Pancreas (tissue), 10 donors: ENCODE measurements at regions not wholly inside any gene's neighbourhood (a gene's known extent, or its start where the extent isn't known, plus 50 kb on each side); places are given as distances from the start of the nearest gene placed in this dataset.

Experiments used
- ATAC-seq, 4 donors: fragments of 200-7000 bp; cut with Tn5 transposase; one replicate each; pipeline versions ENCODE4 v1.8.0 to v1.9.1; 2020; ENCODE audit warnings: mild to moderate bottlenecking in 4 of 4, moderate library complexity in 4 of 4
- DNase-seq, 6 donors: peaks; one replicate each; pipeline ENCODE4 v3.0.0-alpha.2; 2020
- FAIRE-seq: peaks from 2 replicates; lab custom pipeline; 2012; peaks lifted over from hg19 to GRCh38; lab: Jason Lieb, UNC
- H3K27ac ChIP-seq, 4 donors: fragments of 200-600 bp; sonication (generic); 1 replicate in 3 of 4; 2 replicates in 1 of 4; pipeline versions ENCODE4 v1.5.0 to v1.8.0; 2020
- H3K27me3 ChIP-seq, 4 donors: fragments of 200-600 bp; one replicate each; pipeline ENCODE4 v1.8.0; 2021
- H3K36me3 ChIP-seq, 3 donors: fragments of 200-600 bp; sonication (generic) in 1 of 3; one replicate each; pipeline versions ENCODE4 v1.5.0 to v1.8.0; 2020 to 2021
- H3K4me1 ChIP-seq, 3 donors: fragments of 200-600 bp; one replicate each; pipeline ENCODE4 v1.8.0; 2021
- H3K4me3 ChIP-seq, 4 donors: fragments of 200-600 bp; sonication (generic) in 2 of 4; one replicate each; pipeline versions ENCODE4 v1.5.0 to v1.8.0; 2020 to 2021
- H3K9me3 ChIP-seq, 4 donors: fragments of 200-600 bp; one replicate each; pipeline ENCODE4 v1.8.0; 2021
- CTCF ChIP-seq, 4 donors: fragments of 200-600 bp; sonication (generic) in 3 of 4; IDR thresholded peaks; one replicate each; pipeline versions ENCODE4 v1.5.0 to v1.8.0; 2021; ENCODE audit warnings: antibody characterized with exemption in 4 of 4
- WGBS, 2 donors: extraction: QIAGEN DNeasy Blood & Tissue Kit; methylation state at CpG; one replicate each; pipeline ENCODE4 v1.1.7; 2013; 5-methylcytosine and 5-hydroxymethylcytosine counted together
- intact Hi-C, 3 donors: fragments of 100-400 bp; cut with DNase I; formaldehyde crosslinking; loops; one replicate each; pipeline versions ENCODE4 v1.11.1 to v1.14.2; 2022
- donor health status: healthy with polysubstance abuse.
- donor health status: DM: no; HTN: no; CAD: no; lungs with moderate emphysema.
- donor health status: DM: no; HTN: no; CAD: no.
- donor health status: control.
- donor health status: control.
- donor health status: Bipolar disorder and iron deficiency.
- donor health status: DM: yes; HTN: yes; CAD: no.
- donor health status: DM: no; HTN: no; CAD: no.
- donor health status: DM: no; HTN: no; CAD: no.
- donor health status: DM: yes; HTN: yes; CAD: no.

- Histone ChIP-seq H3K9me3 (no peaks in the 10 kb centered on the region), H3K27me3 (no peaks in the 10 kb centered on the region), H3K4me3 (no peak overlapping the region), H3K27ac (no peak overlapping the region), H3K36me3 (no peaks in the 10 kb centered on the region), H3K4me1 (no peaks in the 10 kb centered on the region)
- intact Hi-C loops, result no loop called here
- no peak for FAIRE-seq
- WGBS, 2 donors, result 82% methylated on average over 8 of the region's 8 CpGs
- ATAC-seq, result no peak
- no peak for TF ChIP-seq CTCF (IDR thresholded peaks at IDR 0.05)
- no peak for DNase-seq
Measured at GRCh38 chr6:165760803-165761185, 97.8 kb upstream of the PDE10A start.

GRCh38 chr6:165760126-165760802 lies 97.2 kb upstream of the PDE10A start:
- H3K36me3 ChIP-seq, result no peaks in the 10 kb centered on the region
- no peak for TF ChIP-seq CTCF (IDR thresholded peaks at IDR 0.05)
- no peaks in the 10 kb centered on the region for H3K4me1 ChIP-seq
- 20 to 23% methylated on average over 7 of the region's 7 CpGs for WGBS, 2 donors
- H3K9me3 ChIP-seq, result no peaks in the 10 kb centered on the region
- H3K27me3 ChIP-seq, result no peaks in the 10 kb centered on the region
- intact Hi-C loops, result no loop called here
- FAIRE-seq (no peak), DNase-seq (no peak), ATAC-seq (peak in 3 of 4 donors; percentile 40 to 49 (median 48))
- no peak overlapping the region for H3K27ac ChIP-seq
- no peak overlapping the region for H3K4me3 ChIP-seq

GRCh38 chr6:165758441-165758840 lies 95.4 kb upstream of the PDE10A start:
- FAIRE-seq (no peak), ATAC-seq (no peak), DNase-seq (no peak)
- Histone ChIP-seq H3K4me1 (no peaks in the 10 kb centered on the region), H3K27ac (no peak overlapping the region), H3K9me3 (no peaks in the 10 kb centered on the region), H3K36me3 (no peaks in the 10 kb centered on the region), H3K4me3 (no peak overlapping the region), H3K27me3 (no peaks in the 10 kb centered on the region)
- TF ChIP-seq CTCF (IDR thresholded peaks at IDR 0.05), result no peak
- intact Hi-C loops, result no loop called here

GRCh38 chr6:165755583-165755982 lies 92.5 kb upstream of the PDE10A start:
- no peak overlapping the region for H3K4me3 ChIP-seq
- no peak for TF ChIP-seq CTCF (IDR thresholded peaks at IDR 0.05)
- no peaks in the 10 kb centered on the region for H3K27me3 ChIP-seq
- ATAC-seq (no peak), DNase-seq (no peak), FAIRE-seq (no peak)
- intact Hi-C loops, result no loop called here
- no peaks in the 10 kb centered on the region for H3K9me3 ChIP-seq
- no peaks in the 10 kb centered on the region for H3K4me1 ChIP-seq
- no peaks in the 10 kb centered on the region for H3K36me3 ChIP-seq
- no peak overlapping the region for H3K27ac ChIP-seq
- 52% methylated on average over 4 of the region's 4 CpGs for WGBS, 2 donors

GRCh38 chr6:165753506-165753905 lies 90.5 kb upstream of the PDE10A start:
- no peak overlapping the region for H3K4me3 ChIP-seq
- intact Hi-C loops, result no loop called here
- no peaks in the 10 kb centered on the region for H3K4me1 ChIP-seq
- H3K9me3 ChIP-seq, result no peaks in the 10 kb centered on the region
- H3K36me3 ChIP-seq, result no peaks in the 10 kb centered on the region
- FAIRE-seq (no peak), ATAC-seq (no peak), DNase-seq (no peak)
- no peak overlapping the region for H3K27ac ChIP-seq
- TF ChIP-seq CTCF (IDR thresholded peaks at IDR 0.05), result no peak
- no peaks in the 10 kb centered on the region for H3K27me3 ChIP-seq
